Neural cell (in vitro differentiated cells): ENCODE measurements at regions not wholly inside any gene's neighbourhood (a gene's known extent, or its start where the extent isn't known, plus 50 kb on each side); places are given as distances from the start of the nearest gene placed in this dataset.

Experiments used
- H2AFZ ChIP-seq: fragments of 200-600, 300-800 bp; sonication (generic), shearing (Covaris generic); 2 replicates; pipeline ENCODE4 v1.6.0; 2014; ENCODE audit warnings: low read depth, mild to moderate bottlenecking, antibody characterized with exemption, low read length, moderate library complexity
- H3F3A ChIP-seq: fragments of 200-600 bp; shearing (Covaris generic); 2 replicates; pipeline ENCODE4 v1.6.1; 2016; ENCODE audit warnings: mild to moderate bottlenecking, moderate library complexity, mixed read lengths, antibody characterized with exemption, low read length; ENCODE audit not compliant: insufficient read depth, poor library complexity, severe bottlenecking
- H3K27ac ChIP-seq: fragments of 200-600, 300-800 bp; sonication (generic), shearing (Covaris generic); 2 replicates; pipeline ENCODE4 v1.5.1; 2014; ENCODE audit warnings: mild to moderate bottlenecking, low read length, moderate library complexity
- H3K27me3 ChIP-seq: fragments of 300-800, 200-600 bp; sonication (generic), shearing (Covaris generic); 2 replicates; pipeline ENCODE4 v1.6.0; 2014; ENCODE audit warnings: mild to moderate bottlenecking, low read depth, low read length, moderate library complexity; ENCODE audit not compliant: insufficient read depth
- H3K36me3 ChIP-seq: fragments of 300-800, 200-600 bp; sonication (generic), shearing (Covaris generic); 2 replicates; pipeline ENCODE4 v1.5.1; 2014; ENCODE audit warnings: mild to moderate bottlenecking, antibody characterized with exemption, low read length, moderate library complexity; ENCODE audit not compliant: insufficient read depth
- H3K4me2 ChIP-seq: fragments of 300-800, 200-600 bp; sonication (generic), shearing (Covaris generic); 2 replicates; pipeline ENCODE4 v1.6.0; 2014; ENCODE audit warnings: mild to moderate bottlenecking, low read length
- H3K4me3 ChIP-seq: fragments of 300-800, 200-600 bp; sonication (generic), shearing (Covaris generic); 2 replicates; pipeline ENCODE4 v1.5.1; 2014; ENCODE audit warnings: mild to moderate bottlenecking, low read length, moderate library complexity
- H3K79me2 ChIP-seq: fragments of 200-600 bp; shearing (Covaris generic); replicated peaks from 2 replicates; pipeline ENCODE4 v1.6.0; 2014; ENCODE audit warnings: mild to moderate bottlenecking, low read length, moderate library complexity; ENCODE audit not compliant: insufficient read depth
- H3K9ac ChIP-seq: fragments of 300-800, 200-600 bp; sonication (generic), shearing (Covaris generic); 2 replicates; pipeline ENCODE4 v1.6.1; 2016; ENCODE audit warnings: mild to moderate bottlenecking, low read length, mixed read lengths
- H3K9me2 ChIP-seq: fragments of 200-600 bp; shearing (Covaris generic); 2 replicates; pipeline ENCODE4 v1.6.1; 2016; ENCODE audit warnings: mild to moderate bottlenecking, low read length, mixed read lengths; ENCODE audit not compliant: insufficient read depth
- H3K9me3 ChIP-seq: fragments of 200-600, 300-800 bp; sonication (generic), shearing (Covaris generic); 2 replicates; pipeline ENCODE4 v1.6.1; 2016; ENCODE audit warnings: mild to moderate bottlenecking, mixed run types, low read length, moderate library complexity, mixed read lengths
- H4K20me1 ChIP-seq: fragments of 200-600 bp; shearing (Covaris generic); 2 replicates; pipeline ENCODE4 v1.6.1; 2016; ENCODE audit warnings: mild to moderate bottlenecking, mixed run types; ENCODE audit not compliant: insufficient read depth
- EP300 ChIP-seq: fragments of 450-650 bp; conservative IDR thresholded peaks from 2 replicates; pipeline ENCODE4 v1.6.1; 2014; ENCODE audit warnings: antibody characterized with exemption, mild to moderate bottlenecking, moderate library complexity; ENCODE audit not compliant: poor library complexity, severe bottlenecking
- EZH2 ChIP-seq: fragments of 200-600, 300-800 bp; shearing (Covaris generic), sonication (generic); IDR thresholded peaks from 2 replicates; pipeline ENCODE4 v1.6.1; 2014; ENCODE audit warnings: antibody characterized with exemption, low read length, borderline replicate concordance, mild to moderate bottlenecking; ENCODE audit not compliant: insufficient read depth, poor library complexity, severe bottlenecking
- MXI1 ChIP-seq: fragments of 450-650 bp; conservative IDR thresholded peaks from 2 replicates; pipeline ENCODE4 v1.6.1; 2014; ENCODE audit warnings: antibody characterized with exemption, mild to moderate bottlenecking; ENCODE audit not compliant: poor library complexity, severe bottlenecking
- POLR2AphosphoS5 ChIP-seq: IDR thresholded peaks from 2 replicates; pipeline ENCODE4 v1.6.1; 2012
- RAD21 ChIP-seq: fragments of 450-650 bp; conservative IDR thresholded peaks from 2 replicates; pipeline ENCODE4 v1.6.1; 2014; ENCODE audit warnings: antibody characterized with exemption, mild to moderate bottlenecking, moderate library complexity
- SMC3 ChIP-seq: fragments of 450-650 bp; conservative IDR thresholded peaks from 2 replicates; pipeline ENCODE4 v1.6.1; 2014; ENCODE audit warnings: antibody characterized with exemption, mild to moderate bottlenecking, moderate library complexity; ENCODE audit not compliant: poor library complexity
- TAF1 ChIP-seq: IDR thresholded peaks from 2 replicates; pipeline ENCODE4 v1.6.1; 2012; ENCODE audit warnings: low read depth
- TF ChIP-seq, protein P1 (sequence below): fragments of 450-650 bp; IDR thresholded peaks from 2 replicates; pipeline ENCODE4 v1.5.1; 2014; ENCODE audit warnings: antibody characterized with exemption, mild to moderate bottlenecking, moderate library complexity; ENCODE audit not compliant: poor library complexity, severe bottlenecking
- TF ChIP-seq, protein P2 (sequence below): IDR thresholded peaks from 2 replicates; pipeline ENCODE4 v1.6.1; 2012; ENCODE audit warnings: borderline replicate concordance

DNA sequence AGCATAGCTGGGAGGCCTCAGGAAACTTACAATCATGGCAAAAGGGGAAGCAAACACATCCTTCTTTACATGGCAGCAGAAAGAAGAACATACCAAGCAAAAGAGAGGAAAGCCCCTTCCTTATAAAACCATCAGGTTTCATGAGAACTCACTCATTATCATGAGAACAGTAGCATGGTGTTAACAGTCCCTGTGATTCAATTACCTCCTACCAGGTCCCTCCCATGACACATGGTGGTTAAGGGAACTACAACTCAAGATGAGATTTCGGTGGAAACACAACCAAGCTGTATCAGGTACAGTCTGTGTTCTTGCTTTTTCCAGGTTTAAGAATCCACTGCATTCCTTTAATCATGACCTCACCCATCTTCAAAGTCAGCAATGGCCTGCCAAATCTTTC is 514.2 kb downstream of the KCTD16 start:
- Histone ChIP-seq H3K9me3 (no peaks in the 10 kb centered on the region), H3K9ac (no peak overlapping the region), H3F3A (no peaks in the 10 kb centered on the region), H3K36me3 (no peaks in the 10 kb centered on the region), H2AFZ (no peak overlapping the region), H3K27me3 (no peaks in the 10 kb centered on the region), H3K4me3 (no peak overlapping the region), H3K79me2 (no peaks in the 10 kb centered on the region), H3K27ac (no peak overlapping the region), H3K4me2 (no peak overlapping the region), H3K9me2 (no peaks in the 10 kb centered on the region), H4K20me1 (no peaks in the 10 kb centered on the region)
- TF ChIP-seq TAF1 (no peak), POLR2AphosphoS5 (no peak), SMC3 (no peak), MXI1 (no peak), RAD21 (no peak), EP300 (no peak), EZH2 (no peak)
- TF ChIP-seq, protein P1, sequence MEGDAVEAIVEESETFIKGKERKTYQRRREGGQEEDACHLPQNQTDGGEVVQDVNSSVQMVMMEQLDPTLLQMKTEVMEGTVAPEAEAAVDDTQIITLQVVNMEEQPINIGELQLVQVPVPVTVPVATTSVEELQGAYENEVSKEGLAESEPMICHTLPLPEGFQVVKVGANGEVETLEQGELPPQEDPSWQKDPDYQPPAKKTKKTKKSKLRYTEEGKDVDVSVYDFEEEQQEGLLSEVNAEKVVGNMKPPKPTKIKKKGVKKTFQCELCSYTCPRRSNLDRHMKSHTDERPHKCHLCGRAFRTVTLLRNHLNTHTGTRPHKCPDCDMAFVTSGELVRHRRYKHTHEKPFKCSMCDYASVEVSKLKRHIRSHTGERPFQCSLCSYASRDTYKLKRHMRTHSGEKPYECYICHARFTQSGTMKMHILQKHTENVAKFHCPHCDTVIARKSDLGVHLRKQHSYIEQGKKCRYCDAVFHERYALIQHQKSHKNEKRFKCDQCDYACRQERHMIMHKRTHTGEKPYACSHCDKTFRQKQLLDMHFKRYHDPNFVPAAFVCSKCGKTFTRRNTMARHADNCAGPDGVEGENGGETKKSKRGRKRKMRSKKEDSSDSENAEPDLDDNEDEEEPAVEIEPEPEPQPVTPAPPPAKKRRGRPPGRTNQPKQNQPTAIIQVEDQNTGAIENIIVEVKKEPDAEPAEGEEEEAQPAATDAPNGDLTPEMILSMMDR, result no peak
- TF ChIP-seq, protein P2, sequence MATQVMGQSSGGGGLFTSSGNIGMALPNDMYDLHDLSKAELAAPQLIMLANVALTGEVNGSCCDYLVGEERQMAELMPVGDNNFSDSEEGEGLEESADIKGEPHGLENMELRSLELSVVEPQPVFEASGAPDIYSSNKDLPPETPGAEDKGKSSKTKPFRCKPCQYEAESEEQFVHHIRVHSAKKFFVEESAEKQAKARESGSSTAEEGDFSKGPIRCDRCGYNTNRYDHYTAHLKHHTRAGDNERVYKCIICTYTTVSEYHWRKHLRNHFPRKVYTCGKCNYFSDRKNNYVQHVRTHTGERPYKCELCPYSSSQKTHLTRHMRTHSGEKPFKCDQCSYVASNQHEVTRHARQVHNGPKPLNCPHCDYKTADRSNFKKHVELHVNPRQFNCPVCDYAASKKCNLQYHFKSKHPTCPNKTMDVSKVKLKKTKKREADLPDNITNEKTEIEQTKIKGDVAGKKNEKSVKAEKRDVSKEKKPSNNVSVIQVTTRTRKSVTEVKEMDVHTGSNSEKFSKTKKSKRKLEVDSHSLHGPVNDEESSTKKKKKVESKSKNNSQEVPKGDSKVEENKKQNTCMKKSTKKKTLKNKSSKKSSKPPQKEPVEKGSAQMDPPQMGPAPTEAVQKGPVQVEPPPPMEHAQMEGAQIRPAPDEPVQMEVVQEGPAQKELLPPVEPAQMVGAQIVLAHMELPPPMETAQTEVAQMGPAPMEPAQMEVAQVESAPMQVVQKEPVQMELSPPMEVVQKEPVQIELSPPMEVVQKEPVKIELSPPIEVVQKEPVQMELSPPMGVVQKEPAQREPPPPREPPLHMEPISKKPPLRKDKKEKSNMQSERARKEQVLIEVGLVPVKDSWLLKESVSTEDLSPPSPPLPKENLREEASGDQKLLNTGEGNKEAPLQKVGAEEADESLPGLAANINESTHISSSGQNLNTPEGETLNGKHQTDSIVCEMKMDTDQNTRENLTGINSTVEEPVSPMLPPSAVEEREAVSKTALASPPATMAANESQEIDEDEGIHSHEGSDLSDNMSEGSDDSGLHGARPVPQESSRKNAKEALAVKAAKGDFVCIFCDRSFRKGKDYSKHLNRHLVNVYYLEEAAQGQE, result no peak

DNA sequence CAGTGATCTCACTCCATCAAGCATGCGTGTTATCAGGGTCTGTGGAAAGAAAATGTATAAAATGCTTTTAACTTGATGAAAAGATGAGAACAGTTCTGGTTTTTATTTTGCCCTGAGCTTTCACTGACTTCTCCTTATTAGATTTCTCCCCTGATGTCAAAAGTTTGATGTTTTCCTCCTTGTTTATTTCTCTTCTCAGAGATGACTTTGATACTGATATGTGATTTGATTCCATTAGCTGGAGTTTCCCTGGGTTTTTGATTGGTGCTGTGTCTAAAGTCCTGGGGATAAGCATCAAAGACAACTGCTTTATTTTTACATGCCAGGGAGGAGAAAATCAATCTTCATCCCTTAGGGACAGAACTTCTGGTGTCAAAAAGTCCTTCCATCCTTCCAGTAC is 510.0 kb downstream of the KCTD16 start:
- H3K9ac ChIP-seq, result no peak overlapping the region
- no peaks in the 10 kb centered on the region for H3K9me3 ChIP-seq
- H3K4me3 ChIP-seq, result no peak overlapping the region
- H3K36me3 ChIP-seq, result no peaks in the 10 kb centered on the region
- no peak for TF ChIP-seq TAF1
- no peak for TF ChIP-seq RAD21
- no peak for TF ChIP-seq MXI1
- no peak for TF ChIP-seq EZH2
- TF ChIP-seq, protein P1, result no peak
- TF ChIP-seq POLR2AphosphoS5, result no peak
- TF ChIP-seq EP300, result no peak
- TF ChIP-seq, protein P2, result no peak
- no peak for TF ChIP-seq SMC3
- no peaks in the 10 kb centered on the region for H3K79me2 ChIP-seq
- H3K9me2 ChIP-seq, result no peaks in the 10 kb centered on the region
- no peak overlapping the region for H2AFZ ChIP-seq
- H4K20me1 ChIP-seq, result no peaks in the 10 kb centered on the region
- no peak overlapping the region for H3K4me2 ChIP-seq
- H3K27me3 ChIP-seq, result no peaks in the 10 kb centered on the region
- no peaks in the 10 kb centered on the region for H3F3A ChIP-seq
- no peak overlapping the region for H3K27ac ChIP-seq
